HG03565 (cell line): ENCODE measurements at regions not wholly inside any gene's neighbourhood (a gene's known extent, or its start where the extent isn't known, plus 50 kb on each side); places are given as distances from the start of the nearest gene placed in this dataset.
A peak's percentile ranks its signal among the peaks of the same experiment; 100 is the strongest.
"Not testable (repeated sequence)": the region's sequence is repeated elsewhere in the genome, so short reads cannot be mapped to it uniquely, and the experiment has no call there.

Experiments
- ATAC-seq: cut with Tn5 transposase; IDR thresholded peaks from one replicate; pipeline ENCODE4 v1.9.1; 2021; ENCODE audit warnings: mild to moderate bottlenecking, moderate library complexity; ENCODE audit not compliant: unreplicated experiment

DNA sequence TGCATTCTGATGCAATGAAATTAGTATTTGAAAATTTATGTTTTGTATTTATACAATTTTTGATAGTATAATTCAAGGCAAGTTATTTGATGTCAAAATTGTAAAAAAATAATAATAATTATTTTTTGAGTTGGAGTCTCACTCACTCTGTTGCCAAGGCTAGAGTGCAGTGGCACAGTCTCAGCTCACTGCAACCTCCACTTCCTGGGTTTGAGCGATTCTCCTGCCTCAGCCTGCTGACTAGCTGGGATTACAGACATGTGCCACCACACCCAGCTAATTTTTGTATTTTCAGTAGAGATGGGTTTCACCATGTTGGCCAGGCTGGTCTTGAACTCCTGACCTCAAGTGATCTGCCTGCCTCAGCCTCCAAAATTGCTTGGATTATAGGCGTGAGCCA, 342.4 kb upstream of the ARPP21 start:
- not testable (repeated sequence) for ATAC-seq

DNA sequence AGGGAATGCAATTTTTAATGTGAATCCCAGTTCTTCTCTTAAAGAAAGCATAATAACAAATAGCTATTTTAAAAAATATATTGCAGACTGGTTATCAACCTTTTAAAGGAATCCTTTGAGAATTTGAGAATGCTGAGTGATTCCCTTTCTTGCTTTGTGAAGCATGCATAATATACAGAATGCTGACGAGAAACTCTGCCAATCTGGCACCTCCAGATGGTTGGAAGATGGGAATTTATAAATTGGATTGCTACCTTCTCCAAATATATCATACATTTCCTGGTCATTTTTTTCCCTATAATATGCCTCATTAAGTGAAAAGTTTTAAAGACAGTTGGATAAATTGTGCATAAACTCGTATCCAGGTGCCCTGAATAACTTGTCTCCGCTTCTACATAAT, 333.9 kb upstream of the ARPP21 start:
- no peak for ATAC-seq

DNA sequence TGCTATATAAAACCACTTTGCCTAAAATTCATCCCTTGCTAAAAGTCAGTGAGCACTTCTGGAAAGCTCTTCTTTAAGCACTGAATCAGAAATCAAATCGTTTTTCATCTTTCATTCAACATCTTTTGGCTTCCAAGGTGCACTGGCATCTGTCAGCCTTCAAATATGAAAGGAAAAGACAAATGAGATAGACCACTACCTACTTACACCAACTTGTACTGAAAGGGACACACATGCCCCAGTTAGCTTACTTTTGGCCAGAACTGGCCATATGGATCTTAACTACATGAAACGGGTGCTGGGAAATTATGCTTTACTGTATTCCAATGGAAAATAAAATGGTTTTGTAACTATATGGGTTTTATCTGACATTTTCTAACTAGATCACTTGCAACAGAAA, 332.0 kb upstream of the ARPP21 start:
- no peak for ATAC-seq

DNA sequence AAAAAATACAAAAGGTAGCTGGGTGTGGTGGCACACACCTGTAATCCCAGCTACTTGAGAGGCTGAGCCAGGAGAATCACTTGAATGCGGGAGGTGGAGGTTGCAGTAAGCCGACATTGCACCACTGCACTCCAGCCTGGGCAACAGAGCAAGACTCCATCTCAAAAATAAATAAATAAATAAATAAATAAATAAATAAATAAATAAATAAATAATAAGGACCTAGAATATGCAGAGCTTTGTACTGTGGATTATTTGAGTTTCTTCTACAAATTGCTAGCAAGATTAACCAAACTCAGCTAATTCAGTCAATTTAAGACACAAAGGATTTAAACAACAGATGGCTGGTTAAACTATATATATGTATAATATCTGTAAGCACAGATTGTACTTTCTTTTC, 322.5 kb upstream of the ARPP21 start:
- ATAC-seq = not testable (repeated sequence)

DNA sequence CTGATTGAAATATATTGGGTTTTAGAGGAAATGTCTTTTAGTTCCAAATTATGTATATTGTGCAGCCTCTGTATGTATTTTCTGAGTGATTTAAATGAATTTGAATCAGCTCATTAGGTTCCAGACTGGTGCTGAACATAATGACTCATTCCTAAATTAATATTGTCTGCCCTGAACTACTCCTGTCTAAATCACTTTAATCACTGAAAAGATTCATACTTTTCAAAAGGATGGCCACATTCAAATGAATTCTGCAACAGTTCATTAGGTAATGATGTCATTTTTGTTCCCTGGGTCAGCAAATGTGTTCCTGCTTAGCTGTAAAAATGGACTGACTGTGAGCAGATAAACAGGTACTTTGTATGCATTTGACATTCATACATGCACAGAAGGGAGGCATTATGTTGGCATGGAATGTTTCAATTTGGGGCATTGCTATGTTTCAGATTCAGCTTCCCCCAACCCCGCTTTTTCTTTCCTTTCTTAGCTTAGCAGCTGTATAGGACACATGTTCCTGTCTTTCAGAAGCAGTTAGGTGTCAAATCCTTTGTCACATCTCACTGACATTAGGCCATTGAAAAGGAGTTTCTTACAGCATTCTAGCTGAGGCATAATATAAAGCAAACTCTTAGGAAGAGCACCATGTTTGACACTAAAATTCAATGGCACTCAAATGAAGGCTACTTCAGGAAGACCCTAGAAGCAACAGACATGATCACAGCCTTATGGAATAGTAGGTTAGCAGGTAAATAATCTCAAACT, 318.5 kb upstream of the ARPP21 start:
- no peak for ATAC-seq

DNA sequence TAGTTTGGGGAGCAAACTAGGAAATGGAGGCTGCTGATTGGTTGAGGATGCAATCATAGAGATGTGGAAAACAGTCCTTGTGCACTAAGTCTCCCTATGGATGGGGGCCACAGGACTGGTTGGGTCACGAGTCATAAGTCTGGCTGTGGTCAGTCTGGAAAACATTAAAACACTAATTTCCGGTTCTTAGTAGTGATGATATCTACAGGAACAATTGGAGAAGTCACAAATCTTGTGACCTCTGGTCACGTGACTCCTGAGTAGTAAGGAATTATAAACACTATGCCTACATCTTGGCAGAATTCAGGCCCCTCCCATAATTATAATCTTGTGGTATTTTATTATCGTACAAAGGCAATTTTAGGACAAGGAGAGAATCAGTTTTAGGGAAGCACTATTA, 317.3 kb upstream of the ARPP21 start:
- ATAC-seq = no peak

DNA sequence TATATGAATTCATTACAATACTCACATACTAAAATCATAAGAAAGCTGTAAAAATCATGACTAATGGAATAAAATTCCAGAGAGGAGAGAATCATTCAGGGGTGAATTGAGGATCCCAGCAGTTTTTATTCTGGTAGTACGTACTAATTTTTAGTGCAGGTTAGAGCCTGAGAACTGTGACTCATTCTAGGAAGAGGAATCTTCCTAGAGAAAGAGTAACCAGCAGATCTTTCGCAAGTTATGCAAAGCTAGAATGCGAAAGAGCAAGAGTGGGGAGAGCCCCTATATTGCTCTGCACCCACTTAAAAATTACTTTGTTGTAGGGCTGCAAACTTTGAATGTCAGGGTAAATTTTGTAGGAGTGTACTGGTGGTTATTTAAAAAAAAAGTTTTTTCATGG, 303.6 kb upstream of the ARPP21 start:
- peak; percentile 67 for ATAC-seq

DNA sequence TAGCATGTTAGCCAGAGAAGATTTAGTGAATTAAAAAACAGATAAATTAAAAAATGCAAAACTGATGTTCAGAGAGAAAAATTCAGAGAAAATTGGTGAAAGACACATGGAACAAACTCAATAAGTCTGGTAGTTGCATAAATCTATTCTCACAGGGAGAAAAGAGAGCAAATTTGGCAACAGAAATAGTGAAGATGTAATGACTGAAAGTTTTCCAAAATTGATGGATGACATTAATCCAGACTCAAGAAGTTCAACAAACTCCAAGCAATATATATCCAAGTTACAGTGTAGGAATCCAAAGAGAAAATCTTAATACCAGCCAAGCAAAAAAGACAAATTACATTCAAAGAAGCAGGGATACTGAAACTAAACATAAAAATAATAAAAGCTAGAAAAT, 302.7 kb upstream of the ARPP21 start:
- no peak for ATAC-seq

DNA sequence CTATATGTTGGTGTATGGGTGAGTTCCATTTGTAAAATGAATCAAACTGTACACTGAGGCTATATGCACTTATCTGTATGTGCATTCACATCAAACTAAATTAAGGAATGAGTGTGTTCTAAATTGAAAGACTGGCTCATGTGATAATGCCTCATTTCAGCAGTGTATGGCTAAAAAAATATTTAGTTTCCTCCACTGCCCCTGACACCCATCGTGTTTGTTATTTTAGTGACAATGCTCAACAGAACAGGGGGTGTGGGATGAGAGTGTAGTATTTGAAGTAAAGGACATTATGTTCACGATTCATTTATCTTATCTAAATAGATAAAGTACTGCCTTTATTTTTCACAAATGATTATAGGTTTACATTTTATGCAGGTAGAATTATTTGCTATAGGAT, 301.1 kb upstream of the ARPP21 start:
- no peak for ATAC-seq

DNA sequence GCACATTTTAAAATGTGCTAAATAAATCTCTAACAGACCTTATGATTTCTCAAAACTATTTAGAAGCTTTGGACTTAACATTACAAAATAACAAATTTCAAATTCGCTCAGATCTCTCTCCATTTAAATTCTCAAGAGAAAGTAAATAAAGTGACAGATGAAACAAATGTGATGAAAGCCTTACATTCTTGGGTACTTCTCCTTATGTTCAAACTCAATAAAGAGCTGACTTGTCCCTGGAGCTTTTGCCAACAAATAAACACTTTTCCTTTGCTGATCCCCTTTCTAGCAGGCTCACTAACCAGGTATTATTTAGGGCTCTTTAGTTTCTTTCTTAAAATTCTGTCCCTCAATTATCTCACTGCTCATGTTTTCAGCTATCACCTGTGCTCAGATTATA, 259.1 kb upstream of the ARPP21 start:
- no peak for ATAC-seq

DNA sequence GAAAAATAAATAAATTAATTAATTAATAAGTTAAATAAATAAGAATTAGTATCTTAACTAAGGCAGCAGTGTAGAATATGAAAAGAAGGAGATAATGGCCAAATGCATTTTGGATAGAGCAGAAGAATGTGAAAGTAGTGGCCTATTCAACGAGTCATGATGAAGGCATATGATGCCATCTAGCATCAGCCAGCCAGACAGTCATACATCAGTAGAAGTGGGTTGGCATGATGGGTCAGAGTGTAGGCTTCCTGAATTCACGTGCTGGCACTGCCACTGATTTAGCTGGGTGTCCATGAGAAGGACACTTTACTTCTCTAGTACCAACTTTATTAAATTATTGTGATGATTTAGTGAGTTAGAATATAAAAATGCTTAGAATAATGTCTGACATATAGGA, 256.1 kb upstream of the ARPP21 start:
- ATAC-seq = no peak

DNA sequence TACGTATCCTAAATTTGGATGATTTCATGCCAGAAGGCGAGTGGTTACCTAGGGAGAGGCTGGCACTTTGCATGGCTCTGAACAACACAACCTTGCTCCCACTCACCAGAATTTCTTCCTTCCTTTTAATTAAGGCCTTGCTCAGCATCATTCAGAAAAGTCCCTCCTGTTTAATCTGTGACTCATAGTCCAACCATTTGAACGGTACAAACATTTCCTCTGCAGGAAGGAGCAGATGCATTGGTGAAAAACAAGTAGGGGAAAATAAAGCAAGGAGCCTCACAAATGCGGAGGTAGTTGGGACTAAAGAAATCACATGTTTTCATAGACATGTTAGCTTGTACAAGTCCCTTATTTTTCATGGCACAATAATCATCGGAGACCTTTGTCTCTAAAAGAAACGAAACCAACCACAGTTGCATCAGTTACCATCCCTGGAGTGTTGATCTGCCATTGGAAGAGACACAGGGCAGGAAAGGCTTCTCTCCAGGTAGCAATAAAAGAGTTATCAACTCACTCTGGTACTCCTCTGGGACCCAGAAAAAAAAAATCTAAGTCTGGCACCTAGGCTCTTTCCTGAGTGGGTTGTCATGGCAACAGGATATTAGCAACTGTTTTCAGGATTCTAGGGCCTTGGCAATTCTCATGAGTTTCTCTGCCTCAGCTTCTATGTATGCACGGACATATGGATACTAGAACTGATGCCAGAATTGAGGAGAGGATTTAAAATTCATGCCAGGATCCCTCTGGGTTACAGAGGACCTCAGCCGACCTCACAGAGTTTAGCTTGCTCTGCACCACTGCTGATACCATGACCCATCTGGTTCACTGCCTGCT, 255.4 kb upstream of the ARPP21 start:
- ATAC-seq = no peak

DNA sequence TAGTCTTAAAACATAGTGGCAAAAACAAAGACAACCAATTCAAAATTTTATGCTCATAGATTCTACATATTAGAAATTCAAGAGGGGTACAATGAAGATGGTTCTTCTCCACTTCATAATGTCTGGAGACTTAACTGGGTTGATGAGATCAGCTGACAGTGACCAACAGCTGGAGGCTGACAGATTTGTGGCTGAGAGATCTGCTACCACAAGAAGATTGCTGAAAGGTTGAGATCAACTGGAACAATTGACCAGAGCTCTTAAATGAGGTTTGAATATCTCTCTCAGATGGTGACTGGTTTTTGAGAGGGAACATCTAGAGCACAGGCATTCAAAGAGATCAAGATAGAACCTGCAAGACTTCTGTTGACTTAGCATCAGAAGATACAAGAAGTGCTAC, 254.1 kb upstream of the ARPP21 start:
- no peak for ATAC-seq

DNA sequence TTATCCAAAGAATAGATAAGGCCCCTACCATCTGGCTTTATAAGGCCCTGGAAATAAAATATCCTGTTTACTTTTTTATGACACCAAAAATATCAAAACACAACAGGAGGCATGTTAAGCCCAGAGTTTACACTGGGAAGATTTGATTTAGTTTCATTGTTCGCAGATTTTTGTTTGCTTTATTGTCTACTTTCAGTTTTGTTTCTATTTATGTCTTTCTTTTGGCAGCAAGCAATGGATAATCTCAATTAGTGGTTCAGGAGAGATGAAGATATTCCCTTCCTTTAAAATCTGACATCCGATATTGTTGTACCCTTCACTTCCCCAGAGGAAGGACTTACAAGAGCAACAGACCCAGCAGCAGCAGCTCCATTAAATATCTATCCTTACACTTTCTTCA, 249.4 kb upstream of the ARPP21 start:
- ATAC-seq = no peak

DNA sequence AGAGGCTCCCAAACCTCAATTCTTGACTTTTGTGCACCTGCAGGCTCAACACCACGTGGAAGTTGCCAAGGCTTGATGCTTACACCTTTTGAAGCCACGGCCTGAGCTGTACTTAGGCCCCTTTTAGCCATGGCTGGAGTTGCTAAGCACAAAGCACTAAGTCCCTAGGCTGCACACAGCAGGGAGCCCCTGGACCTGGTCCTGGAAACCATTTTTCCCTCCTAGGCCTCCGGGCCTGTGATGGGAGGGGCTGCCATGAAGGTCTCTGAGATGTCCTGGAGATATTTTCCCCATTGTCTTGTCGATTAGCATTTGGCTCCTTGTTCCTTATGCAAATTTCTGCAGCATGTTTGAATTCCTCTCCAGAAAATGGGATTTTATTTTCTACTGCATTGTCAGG, 247.1 kb upstream of the ARPP21 start:
- ATAC-seq = no peak

DNA sequence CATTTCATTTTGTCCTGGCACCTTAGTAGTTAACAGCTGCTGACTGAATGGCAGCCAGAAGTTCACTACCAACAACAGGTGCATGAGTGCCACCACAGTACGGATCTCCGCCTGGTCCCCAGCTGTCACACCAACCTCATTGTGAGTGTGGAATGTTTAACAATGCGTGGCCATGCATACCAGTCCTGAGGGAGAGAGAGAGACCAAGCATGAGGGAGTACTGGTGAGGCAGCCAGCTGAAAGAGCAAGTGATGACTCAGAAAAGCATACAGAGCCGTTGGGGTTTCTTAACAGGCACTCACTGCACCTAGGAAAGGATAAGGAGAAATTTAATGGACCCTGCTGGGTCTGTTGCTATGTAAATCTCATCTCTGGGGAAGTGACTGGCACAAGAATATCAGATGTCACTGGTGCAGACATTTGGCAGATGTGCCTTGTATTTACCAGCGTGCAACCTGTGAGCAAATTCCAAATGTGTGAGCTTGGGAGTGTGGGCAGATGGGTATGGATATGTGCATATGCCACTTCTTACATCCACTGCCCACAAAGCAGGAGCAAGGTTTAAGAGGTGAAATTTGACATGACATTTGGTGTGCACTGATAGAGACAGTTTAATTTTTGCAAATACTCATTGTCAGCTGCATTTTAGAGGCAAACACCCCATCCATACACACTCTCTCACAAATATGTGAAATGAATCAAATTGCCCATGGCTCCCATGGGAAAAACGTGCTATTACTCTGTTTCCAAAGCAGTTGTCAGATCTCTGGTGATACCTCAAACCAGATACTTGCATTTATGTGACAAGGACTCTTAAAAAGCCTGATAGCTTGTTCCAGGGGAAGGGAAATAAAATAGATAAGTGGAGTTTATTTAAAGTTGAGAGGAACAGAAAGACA, 245.2 kb upstream of the ARPP21 start:
- no peak for ATAC-seq

DNA sequence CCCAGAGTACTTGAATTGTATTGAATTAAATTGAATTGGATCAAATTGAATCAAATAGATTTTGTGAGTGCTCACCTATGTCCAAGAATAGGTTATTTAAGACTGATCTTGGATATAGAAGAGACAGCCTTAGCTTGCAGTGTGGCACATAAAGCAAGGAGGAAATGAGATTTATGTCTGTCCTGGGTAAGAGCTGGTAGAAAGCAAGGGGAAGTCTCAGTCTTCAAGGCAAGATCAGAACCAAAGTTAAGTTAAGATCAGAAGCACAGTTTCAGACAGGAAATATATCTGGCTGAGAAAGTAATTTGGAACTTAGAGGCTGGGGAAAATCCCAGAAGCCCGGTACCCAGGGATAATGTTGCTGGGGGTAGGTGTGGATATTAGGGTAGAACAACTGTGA, 244.4 kb upstream of the ARPP21 start:
- no peak for ATAC-seq

DNA sequence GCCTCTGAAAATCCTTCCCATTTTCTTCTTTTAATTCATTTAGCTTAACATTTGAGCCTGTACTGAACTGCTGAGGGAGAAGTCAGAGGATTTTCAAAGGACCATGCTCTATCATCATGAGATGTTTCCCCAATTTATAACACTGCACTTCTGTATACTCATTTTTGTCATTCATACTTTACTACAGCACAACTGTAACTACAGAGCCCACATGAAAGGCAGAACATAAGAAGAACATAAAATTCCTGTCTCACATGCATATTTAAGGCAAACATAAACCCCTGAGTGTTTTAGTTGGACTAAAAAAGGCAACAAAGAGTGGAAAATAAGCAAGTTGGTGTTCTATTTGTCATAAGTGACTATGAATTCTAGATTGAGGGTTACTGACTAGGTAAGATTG, 237.7 kb upstream of the ARPP21 start:
- no peak for ATAC-seq

DNA sequence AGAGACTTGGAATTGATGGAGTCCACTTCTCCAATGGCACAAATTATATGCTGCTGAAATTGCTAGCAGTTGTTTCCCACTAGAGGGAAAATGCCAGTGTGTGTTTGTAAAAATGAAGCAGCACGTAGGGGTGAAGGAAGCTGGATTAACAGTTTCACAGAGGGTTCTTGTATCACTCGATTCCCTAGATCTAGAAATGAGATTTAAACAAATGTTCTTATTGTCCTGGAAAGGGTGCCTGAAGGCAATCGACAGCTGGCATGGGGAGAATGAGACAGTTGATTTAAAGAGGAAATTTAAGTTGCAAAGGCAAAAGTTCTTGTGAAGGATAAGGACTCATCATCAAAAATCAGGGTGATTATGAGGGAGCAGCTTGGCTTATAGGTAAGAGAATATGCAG, 234.8 kb upstream of the ARPP21 start:
- ATAC-seq = no peak

DNA sequence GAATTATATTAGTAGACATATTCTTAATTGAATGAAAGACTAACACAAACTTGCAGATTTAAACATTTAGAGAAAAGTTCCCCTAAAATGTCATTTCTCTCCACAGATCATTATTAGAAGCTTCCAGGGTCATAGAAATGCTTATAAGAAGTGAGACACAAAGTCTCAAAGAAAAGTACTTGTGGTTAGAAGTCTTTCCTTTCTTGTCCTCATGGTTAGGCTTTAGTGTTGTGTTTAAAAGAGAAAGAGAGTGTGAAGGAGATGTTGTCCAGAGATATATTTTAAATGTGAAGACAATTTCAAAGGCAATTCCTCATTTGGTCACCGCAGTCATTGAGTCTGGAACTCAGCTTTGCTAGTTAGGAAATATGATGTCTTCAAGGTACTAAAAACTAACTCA, 230.4 kb upstream of the ARPP21 start:
- ATAC-seq = no peak

DNA sequence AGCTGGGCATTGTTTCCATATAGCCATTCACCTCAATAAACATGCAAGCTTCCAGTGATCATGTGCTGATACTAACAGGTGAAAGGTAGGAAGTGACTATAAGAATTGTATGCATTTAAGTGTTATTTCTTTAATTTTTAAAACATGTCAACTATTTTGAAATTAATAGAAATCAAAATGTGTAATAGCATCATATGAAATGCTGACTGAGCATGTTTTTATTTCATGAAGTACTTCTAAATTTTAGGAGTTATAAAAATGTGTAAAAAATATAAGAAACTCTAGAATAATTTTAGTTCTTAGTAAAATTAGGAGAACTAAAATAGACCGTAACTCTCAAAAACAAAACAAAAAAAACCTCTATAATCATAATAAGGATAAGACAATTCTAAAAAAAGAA, 229.3 kb upstream of the ARPP21 start:
- ATAC-seq = no peak
